AG04449 (cell line): ENCODE measurements at regions not wholly inside any gene's neighbourhood (a gene's known extent, or its start where the extent isn't known, plus 50 kb on each side); places are given as distances from the start of the nearest gene placed in this dataset.

ENCODE experiments used
- CTCF ChIA-PET: fragments of 350-600 bp; formaldehyde crosslinking; extraction: SDS; loops from one replicate; lab custom pipeline; 2021; ENCODE audit warnings: antibody characterized with exemption; lab: Yijun Ruan, JAX
- POLR2A ChIA-PET: fragments of 400-600, 350-600 bp; formaldehyde crosslinking; extraction: SDS; loops from one replicate; lab custom pipeline; 2020; ENCODE audit warnings: antibody characterized with exemption, inconsistent platforms; lab: Yijun Ruan, JAX
- DNase-seq: peaks from one replicate; pipeline ENCODE4 v3.0.0-alpha.2; 2010; ENCODE audit warnings: low read depth, low spot score
- H3K4me3 ChIP-seq: 2 replicates; pipeline ENCODE4 v1.5.1; 2011; ENCODE audit warnings: low read depth, mild to moderate bottlenecking, control low read depth, low read length
- TF ChIP-seq, protein P1 (sequence below): IDR thresholded peaks from one replicate; pipeline ENCODE4 v1.5.1; 2011; ENCODE audit warnings: mild to moderate bottlenecking, moderate library complexity, low read length, control low read depth, inconsistent platforms; ENCODE audit not compliant: insufficient read depth; ENCODE audit errors: missing control alignments

DNA sequence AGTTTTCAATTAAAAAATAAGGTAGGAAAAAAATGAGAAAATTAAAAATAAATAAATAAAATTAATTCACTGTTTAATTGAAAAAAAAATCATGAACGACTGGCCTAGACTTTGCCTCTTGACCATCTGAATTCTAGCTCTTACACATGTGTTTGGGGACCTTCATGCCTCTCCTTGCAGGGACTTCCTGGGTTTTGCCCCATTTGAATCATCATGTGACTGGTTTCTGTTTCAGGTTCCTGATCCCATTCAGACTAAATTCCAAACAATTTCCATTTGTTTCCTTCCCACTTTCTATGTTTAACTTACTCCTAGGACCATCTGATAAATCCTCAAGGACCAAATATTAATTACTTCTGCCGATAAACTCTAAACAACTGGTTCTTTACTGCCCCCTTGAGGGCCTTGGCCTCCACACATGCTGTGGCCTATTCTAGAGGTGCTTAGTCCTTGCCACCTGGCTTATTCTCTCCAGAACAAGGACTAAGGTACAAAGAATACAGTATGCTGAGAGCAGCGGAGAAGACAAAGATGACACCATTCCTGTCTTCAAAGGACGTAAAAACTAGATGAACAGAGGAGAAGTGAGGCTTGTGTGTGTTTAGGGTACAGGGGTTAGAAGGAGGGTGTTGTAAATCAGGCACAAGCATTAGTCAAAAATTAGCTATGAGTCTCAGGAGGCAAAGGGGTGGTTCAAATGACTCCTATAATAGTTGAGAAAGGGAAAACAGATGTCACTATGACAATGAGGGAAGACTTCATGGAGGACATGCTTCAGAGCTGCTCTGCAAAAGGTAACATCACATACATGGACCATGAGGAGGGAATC lies 125.8 kb upstream of the AVPR1A start:
- ChIA-PET CTCF (interaction anchor here (0.8 to 1.4 kb wide), 4 partner anchors 11 to 810 kb away, joined by 3 to 5 read pairs (median 3); partner anchors contain the start of gene MON2), POLR2A (no interaction called here)
- H3K4me3 ChIP-seq = no peak overlapping the region
- TF ChIP-seq, protein P1, sequence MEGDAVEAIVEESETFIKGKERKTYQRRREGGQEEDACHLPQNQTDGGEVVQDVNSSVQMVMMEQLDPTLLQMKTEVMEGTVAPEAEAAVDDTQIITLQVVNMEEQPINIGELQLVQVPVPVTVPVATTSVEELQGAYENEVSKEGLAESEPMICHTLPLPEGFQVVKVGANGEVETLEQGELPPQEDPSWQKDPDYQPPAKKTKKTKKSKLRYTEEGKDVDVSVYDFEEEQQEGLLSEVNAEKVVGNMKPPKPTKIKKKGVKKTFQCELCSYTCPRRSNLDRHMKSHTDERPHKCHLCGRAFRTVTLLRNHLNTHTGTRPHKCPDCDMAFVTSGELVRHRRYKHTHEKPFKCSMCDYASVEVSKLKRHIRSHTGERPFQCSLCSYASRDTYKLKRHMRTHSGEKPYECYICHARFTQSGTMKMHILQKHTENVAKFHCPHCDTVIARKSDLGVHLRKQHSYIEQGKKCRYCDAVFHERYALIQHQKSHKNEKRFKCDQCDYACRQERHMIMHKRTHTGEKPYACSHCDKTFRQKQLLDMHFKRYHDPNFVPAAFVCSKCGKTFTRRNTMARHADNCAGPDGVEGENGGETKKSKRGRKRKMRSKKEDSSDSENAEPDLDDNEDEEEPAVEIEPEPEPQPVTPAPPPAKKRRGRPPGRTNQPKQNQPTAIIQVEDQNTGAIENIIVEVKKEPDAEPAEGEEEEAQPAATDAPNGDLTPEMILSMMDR = peak; percentile 54
- DNase-seq = no peak

DNA sequence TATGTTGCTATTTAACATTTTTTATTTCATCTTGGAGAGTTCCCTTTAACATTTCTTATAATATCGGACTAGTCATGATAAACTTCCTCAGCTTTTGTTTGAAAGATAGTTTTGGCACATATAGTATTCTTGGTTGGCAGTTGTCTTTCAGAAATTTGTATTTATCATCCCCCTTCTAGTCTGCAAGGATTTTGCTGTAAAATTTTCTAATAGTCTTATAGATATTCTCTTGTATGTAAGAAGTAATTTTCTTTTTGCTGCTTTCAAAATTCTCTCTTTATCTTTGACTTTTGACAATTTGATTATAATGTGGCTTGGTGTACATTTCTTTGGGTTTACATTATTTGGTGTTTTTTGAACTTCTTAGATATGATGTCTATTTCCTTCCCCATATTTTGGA lies 116.0 kb upstream of the AVPR1A start:
- CTCF ChIA-PET = no interaction called here
- H3K4me3 ChIP-seq = no peak overlapping the region
- TF ChIP-seq, protein P1 = no peak
- DNase-seq = no peak
- POLR2A ChIA-PET = no interaction called here

DNA sequence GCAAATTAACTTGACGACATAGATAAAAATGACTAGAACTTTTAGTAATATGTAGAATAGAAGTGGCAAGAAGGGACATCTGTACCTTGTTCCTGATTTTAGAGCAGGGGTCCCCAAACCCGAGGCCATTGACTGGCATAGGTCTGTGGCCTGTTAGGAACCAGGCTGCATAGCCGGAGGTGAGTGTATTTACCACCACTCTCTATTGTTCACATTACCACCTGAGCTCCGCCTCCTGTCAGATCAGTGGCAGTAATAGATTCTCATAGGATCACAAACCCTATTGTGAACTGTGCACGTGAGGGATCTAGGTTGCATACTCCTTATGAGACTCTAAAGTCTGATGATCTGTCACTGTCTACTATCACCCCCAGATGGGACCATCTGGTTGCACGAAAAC lies 113.6 kb upstream of the AVPR1A start:
- TF ChIP-seq, protein P1 = no peak
- no peak overlapping the region for H3K4me3 ChIP-seq
- ChIA-PET POLR2A (no interaction called here), CTCF (no interaction called here)
- DNase-seq = no peak

DNA sequence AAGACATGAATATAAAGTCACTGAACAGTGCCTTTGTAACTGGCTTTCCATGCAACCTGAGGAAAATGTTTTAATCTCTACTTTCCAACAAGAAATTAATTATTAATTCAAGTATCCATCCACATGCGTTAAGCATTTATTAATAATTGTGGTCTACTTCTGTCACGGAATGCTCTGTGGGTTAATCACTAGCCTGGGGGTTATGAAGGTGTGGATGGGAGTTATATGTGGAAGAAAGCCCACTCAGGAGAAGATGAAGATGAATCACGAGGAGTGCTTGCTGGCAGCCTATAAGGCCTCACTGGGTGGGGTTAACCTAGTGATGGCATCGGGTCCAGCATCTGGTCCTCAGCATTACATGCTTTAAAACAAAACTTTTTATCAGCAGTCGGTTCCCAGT lies 99.5 kb upstream of the AVPR1A start:
- ChIA-PET CTCF (no interaction called here), POLR2A (no interaction called here)
- H3K4me3 ChIP-seq = no peak overlapping the region
- TF ChIP-seq, protein P1 = no peak
- no peak for DNase-seq

DNA sequence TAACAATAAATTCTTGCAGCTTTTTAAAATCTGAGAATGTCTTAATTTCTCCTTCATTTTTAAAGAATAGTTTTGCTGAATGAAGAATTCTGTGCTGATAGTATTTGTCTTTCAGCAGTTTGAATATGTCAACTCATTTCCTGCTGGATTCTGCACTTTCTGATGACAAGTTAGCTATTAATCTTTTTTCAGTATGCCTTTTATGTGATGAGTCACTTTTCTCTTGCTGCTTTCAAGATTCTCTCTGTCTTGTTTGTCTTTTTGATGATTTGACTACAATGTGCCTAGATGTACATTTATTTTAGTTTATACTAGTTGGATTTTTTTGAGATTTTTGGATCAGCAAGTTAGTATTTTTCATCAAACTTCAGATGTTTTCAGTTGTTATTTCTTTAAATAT lies 87.9 kb upstream of the AVPR1A start:
- CTCF ChIA-PET = no interaction called here
- no peak for DNase-seq
- H3K4me3 ChIP-seq = no peak overlapping the region
- TF ChIP-seq, protein P1 = no peak
- POLR2A ChIA-PET = no interaction called here

DNA sequence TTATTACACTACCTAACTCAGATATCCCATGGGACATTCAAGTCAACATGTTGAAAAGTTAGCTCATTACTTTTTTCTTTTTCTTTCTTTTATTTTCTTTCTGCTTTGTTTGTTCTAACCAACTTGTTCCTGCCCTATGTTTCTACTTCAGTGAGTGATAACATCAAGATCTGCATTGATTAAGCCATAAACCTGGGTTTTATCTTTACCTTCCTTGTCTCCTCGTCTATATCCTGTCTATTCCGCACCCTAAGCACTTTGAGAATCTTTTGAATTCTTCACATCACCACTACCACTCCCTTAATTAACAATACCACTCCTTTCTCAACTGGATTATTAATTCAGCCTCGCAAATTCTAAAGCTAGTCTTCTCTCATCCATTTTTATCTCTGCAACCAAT lies 81.9 kb upstream of the AVPR1A start:
- H3K4me3 ChIP-seq = no peak overlapping the region
- DNase-seq = no peak
- TF ChIP-seq, protein P1 = no peak
- ChIA-PET CTCF (no interaction called here), POLR2A (no interaction called here)
